CD4-positive, alpha-beta T cell (primary cell): ENCODE measurements at regions not wholly inside any gene's neighbourhood (a gene's known extent, or its start where the extent isn't known, plus 50 kb on each side); places are given as distances from the start of the nearest gene placed in this dataset.

Experiments used
- ATAC-seq: fragments of 200-7000 bp; cut with Tn5 transposase; one replicate; pipeline ENCODE4 v1.10.0; 2022; ENCODE audit warnings: mild to moderate bottlenecking; ENCODE audit not compliant: poor library complexity
- CTCF ChIA-PET: fragments of 350-600 bp; sonication (Branson Sonifier 250); formaldehyde crosslinking; loops from one replicate; lab custom pipeline; 2021; ENCODE audit warnings: antibody characterized with exemption, inconsistent platforms; lab: Charles Lee
- POLR2A ChIA-PET: fragments of 350-600 bp; sonication (Branson Sonifier 250); formaldehyde crosslinking; loops from one replicate; lab custom pipeline; 2021; ENCODE audit warnings: antibody characterized with exemption, inconsistent platforms; lab: Charles Lee
- DNase-seq, 14 experiments: peaks; one replicate each; pipeline ENCODE4 v3.0.0-alpha.2; 2013 to 2020; ENCODE audit warnings: mixed read lengths in 2 of 14
- H3K27ac ChIP-seq, 2 donors: one replicate each; pipeline versions ENCODE4 v1.5.1 to v1.7.0; 2013; ENCODE audit warnings: low read length in 2 of 2, low read depth in 1 of 2, mild to moderate bottlenecking in 1 of 2
- H3K27me3 ChIP-seq, 2 experiments: 1 replicate in 1 of 2; 2 replicates in 1 of 2; pipeline versions ENCODE4 v1.6.1 to v1.7.0; 2013; ENCODE audit warnings: low read length in 2 of 2, control low read depth in 1 of 2, mild to moderate bottlenecking in 1 of 2, moderate library complexity in 1 of 2; ENCODE audit not compliant: insufficient read depth in 2 of 2, control insufficient read depth in 1 of 2
- H3K36me3 ChIP-seq: one replicate; pipeline ENCODE4 v1.6.1; 2013; ENCODE audit warnings: low read length, control low read depth; ENCODE audit not compliant: insufficient read depth
- H3K4me1 ChIP-seq: one replicate; pipeline ENCODE4 v1.6.1; 2013; ENCODE audit warnings: low read length, control low read depth; ENCODE audit not compliant: insufficient read depth
- H3K4me3 ChIP-seq: one replicate; pipeline ENCODE4 v1.5.1; 2013; ENCODE audit warnings: mild to moderate bottlenecking, low read length, moderate library complexity
- H3K9me3 ChIP-seq, 2 experiments: 1 replicate in 1 of 2; 2 replicates in 1 of 2; pipeline versions ENCODE4 v1.6.1 to v1.7.0; 2013; ENCODE audit warnings: low read length in 2 of 2, mild to moderate bottlenecking in 2 of 2, control low read depth in 1 of 2, moderate library complexity in 1 of 2; ENCODE audit not compliant: control insufficient read depth in 1 of 2, insufficient read depth in 1 of 2
- H3K27ac Mint-ChIP-seq: one replicate; pipeline ENCODE4 v1.8.0; 2020; ENCODE audit warnings: mixed read lengths
- H3K27me3 Mint-ChIP-seq: one replicate; pipeline ENCODE4 v1.8.0; 2021; ENCODE audit warnings: mixed read lengths
- H3K36me3 Mint-ChIP-seq: one replicate; pipeline ENCODE4 v1.8.0; 2021; ENCODE audit warnings: low read depth, mixed read lengths
- H3K4me1 Mint-ChIP-seq: one replicate; pipeline ENCODE4 v1.8.0; 2021; ENCODE audit warnings: low read depth, mixed read lengths
- H3K4me3 Mint-ChIP-seq: one replicate; pipeline ENCODE4 v1.8.0; 2020; ENCODE audit warnings: mild to moderate bottlenecking, mixed read lengths
- H3K9me3 Mint-ChIP-seq: one replicate; pipeline ENCODE4 v1.8.0; 2020; ENCODE audit warnings: mixed read lengths
- CTCF ChIP-seq: fragments of 200-600 bp; IDR thresholded peaks from one replicate; pipeline ENCODE4 v1.8.0; 2022; ENCODE audit warnings: antibody characterized with exemption, mild to moderate bottlenecking
- intact Hi-C, 2 experiments: fragments of 100-400 bp; cut with DNase I in 1 of 2; cut with micrococcal nuclease in 1 of 2; formaldehyde crosslinking; loops; one replicate each; pipeline versions ENCODE4 v1.15.1 to v1.9.0; 2023 to 2025; cut with DNase I, micrococcal nuclease

GRCh38 chr10:128398999-128399398 is 272.8 kb upstream of the MKI67 start:
- peaks cover 0 to 19% of the 10 kb centered on the region in 2 experiments for H3K9me3 ChIP-seq
- no peak overlapping the region for H3K4me3 Mint-ChIP-seq
- H3K27me3 ChIP-seq = no peaks in the 10 kb centered on the region
- no peak for DNase-seq
- peaks cover 8% of the 10 kb centered on the region for H3K9me3 Mint-ChIP-seq
- intact Hi-C loops = no loop called here
- H3K27me3 Mint-ChIP-seq = no peaks in the 10 kb centered on the region
- no peak for TF ChIP-seq CTCF
- no peaks in the 10 kb centered on the region for H3K36me3 ChIP-seq
- no peak overlapping the region for H3K4me3 ChIP-seq
- no peaks in the 10 kb centered on the region for H3K36me3 Mint-ChIP-seq
- no peak for ATAC-seq
- no peaks in the 10 kb centered on the region for H3K4me1 ChIP-seq
- H3K27ac ChIP-seq = no peak overlapping the region
- ChIA-PET POLR2A (no interaction called here), CTCF (no interaction called here)
- H3K27ac Mint-ChIP-seq = no peak overlapping the region
- H3K4me1 Mint-ChIP-seq = no peaks in the 10 kb centered on the region

GRCh38 chr10:128400564-128400963 is 274.3 kb upstream of the MKI67 start:
- ChIA-PET CTCF (no interaction called here), POLR2A (no interaction called here)
- ATAC-seq (no peak), DNase-seq (no peak)
- H3K4me3 Mint-ChIP-seq = no peak overlapping the region
- Histone ChIP-seq H3K4me3 (no peak overlapping the region), H3K36me3 (no peaks in the 10 kb centered on the region), H3K4me1 (no peaks in the 10 kb centered on the region), H3K27me3 (no peaks in the 10 kb centered on the region), H3K27ac (no peak overlapping the region), H3K9me3 (peaks cover 0 to 19% of the 10 kb centered on the region in 2 experiments)
- intact Hi-C loops = no loop called here
- H3K36me3 Mint-ChIP-seq = no peaks in the 10 kb centered on the region
- no peaks in the 10 kb centered on the region for H3K4me1 Mint-ChIP-seq
- H3K9me3 Mint-ChIP-seq = peaks cover 8% of the 10 kb centered on the region
- TF ChIP-seq CTCF = no peak
- no peaks in the 10 kb centered on the region for H3K27me3 Mint-ChIP-seq
- no peak overlapping the region for H3K27ac Mint-ChIP-seq

- POLR2A ChIA-PET = no interaction called here
- Histone ChIP-seq H3K9me3 (peaks cover 0 to 15% of the 10 kb centered on the region in 2 experiments), H3K27ac (no peak overlapping the region), H3K4me3 (no peak overlapping the region), H3K27me3 (no peaks in the 10 kb centered on the region), H3K36me3 (no peaks in the 10 kb centered on the region), H3K4me1 (no peaks in the 10 kb centered on the region)
- Mint-ChIP-seq H3K27ac (no peak overlapping the region), H3K36me3 (no peaks in the 10 kb centered on the region), H3K27me3 (no peaks in the 10 kb centered on the region), H3K4me1 (no peaks in the 10 kb centered on the region), H3K9me3 (peaks cover 8% of the 10 kb centered on the region), H3K4me3 (no peak overlapping the region)
- DNase-seq = no peak
- CTCF ChIA-PET = no interaction called here
- no peak for TF ChIP-seq CTCF
- intact Hi-C loops = no loop called here
- no peak for ATAC-seq
Observed at GRCh38 chr10:128405450-128405849, 279.2 kb upstream of the MKI67 start.
